Left ventricle myocardium inferior (tissue), 1 donor: ENCODE measurements at regions not wholly inside any gene's neighbourhood (a gene's known extent, or its start where the extent isn't known, plus 50 kb on each side); places are given as distances from the start of the nearest gene placed in this dataset.

Experiments
- DNase-seq: peaks from one replicate; pipeline ENCODE4 v3.0.0-alpha.2; 2020
- H3K27ac ChIP-seq: fragments of 200-600 bp; replicated peaks from 2 replicates; pipeline ENCODE4 v1.8.0; 2021
- H3K27me3 ChIP-seq: fragments of 200-600 bp; 2 replicates; pipeline ENCODE4 v1.8.0; 2021; ENCODE audit warnings: low read depth
- H3K36me3 ChIP-seq: fragments of 200-600 bp; 2 replicates; pipeline ENCODE4 v1.8.0; 2021
- H3K4me1 ChIP-seq: fragments of 200-600 bp; 2 replicates; pipeline ENCODE4 v1.8.0; 2021
- H3K4me3 ChIP-seq: fragments of 200-600 bp; 2 replicates; pipeline ENCODE4 v1.8.0; 2021; ENCODE audit warnings: mild to moderate bottlenecking, moderate library complexity
- H3K9me3 ChIP-seq: fragments of 200-600 bp; replicated peaks from 2 replicates; pipeline ENCODE4 v1.8.0; 2021
- intact Hi-C: fragments of 100-400 bp; cut with micrococcal nuclease; formaldehyde crosslinking; loops from one replicate; pipeline ENCODE4 v1.11.0; 2022
- TF ChIP-seq, protein P1 (sequence below): fragments of 200-600 bp; IDR thresholded peaks from 2 replicates; pipeline ENCODE4 v1.8.0; 2021; ENCODE audit warnings: antibody characterized with exemption, mild to moderate bottlenecking, borderline replicate concordance
- donor health status: DM: no; HTN: yes; CAD: no; lungs with severe emphysema.

- H3K27me3 ChIP-seq: no peaks in the 10 kb centered on the region
- H3K4me3 ChIP-seq: no peak overlapping the region
- H3K4me1 ChIP-seq: peaks cover 34% of the 10 kb centered on the region
- DNase-seq: no peak
- intact Hi-C loops: no loop called here
- TF ChIP-seq, protein P1, sequence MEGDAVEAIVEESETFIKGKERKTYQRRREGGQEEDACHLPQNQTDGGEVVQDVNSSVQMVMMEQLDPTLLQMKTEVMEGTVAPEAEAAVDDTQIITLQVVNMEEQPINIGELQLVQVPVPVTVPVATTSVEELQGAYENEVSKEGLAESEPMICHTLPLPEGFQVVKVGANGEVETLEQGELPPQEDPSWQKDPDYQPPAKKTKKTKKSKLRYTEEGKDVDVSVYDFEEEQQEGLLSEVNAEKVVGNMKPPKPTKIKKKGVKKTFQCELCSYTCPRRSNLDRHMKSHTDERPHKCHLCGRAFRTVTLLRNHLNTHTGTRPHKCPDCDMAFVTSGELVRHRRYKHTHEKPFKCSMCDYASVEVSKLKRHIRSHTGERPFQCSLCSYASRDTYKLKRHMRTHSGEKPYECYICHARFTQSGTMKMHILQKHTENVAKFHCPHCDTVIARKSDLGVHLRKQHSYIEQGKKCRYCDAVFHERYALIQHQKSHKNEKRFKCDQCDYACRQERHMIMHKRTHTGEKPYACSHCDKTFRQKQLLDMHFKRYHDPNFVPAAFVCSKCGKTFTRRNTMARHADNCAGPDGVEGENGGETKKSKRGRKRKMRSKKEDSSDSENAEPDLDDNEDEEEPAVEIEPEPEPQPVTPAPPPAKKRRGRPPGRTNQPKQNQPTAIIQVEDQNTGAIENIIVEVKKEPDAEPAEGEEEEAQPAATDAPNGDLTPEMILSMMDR: no peak
- H3K9me3 ChIP-seq: no peaks in the 10 kb centered on the region
- no peak overlapping the region for H3K27ac ChIP-seq
- no peaks in the 10 kb centered on the region for H3K36me3 ChIP-seq
Measured at GRCh38 chr18:61756244-61756643, 136.6 kb downstream of the RNF152 start.

DNA sequence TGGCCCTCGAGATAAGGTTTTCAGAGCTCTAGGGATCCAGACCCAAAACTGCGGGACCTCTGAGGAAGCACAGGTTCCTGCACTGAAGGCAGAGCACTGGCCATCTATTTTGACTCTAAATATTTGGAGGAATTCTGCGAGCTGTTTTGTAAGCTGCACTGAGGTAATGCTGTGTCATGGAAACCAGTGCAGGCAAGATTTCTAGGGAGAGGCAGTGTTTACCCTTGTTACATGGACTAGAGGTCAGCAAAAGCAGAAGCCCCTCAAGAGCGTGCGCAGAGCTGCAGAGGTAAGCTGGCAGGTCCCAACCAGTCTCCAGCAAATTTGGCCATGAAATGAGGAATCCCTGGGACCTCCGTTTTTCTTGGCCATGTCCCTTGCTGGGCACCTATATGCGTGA lies 137.3 kb downstream of the RNF152 start:
- Histone ChIP-seq H3K4me1 (peaks cover 32% of the 10 kb centered on the region), H3K27me3 (no peaks in the 10 kb centered on the region), H3K36me3 (no peaks in the 10 kb centered on the region), H3K27ac (no peak overlapping the region), H3K4me3 (no peak overlapping the region), H3K9me3 (no peaks in the 10 kb centered on the region)
- intact Hi-C loops: no loop called here
- TF ChIP-seq, protein P1: no peak
- no peak for DNase-seq

DNA sequence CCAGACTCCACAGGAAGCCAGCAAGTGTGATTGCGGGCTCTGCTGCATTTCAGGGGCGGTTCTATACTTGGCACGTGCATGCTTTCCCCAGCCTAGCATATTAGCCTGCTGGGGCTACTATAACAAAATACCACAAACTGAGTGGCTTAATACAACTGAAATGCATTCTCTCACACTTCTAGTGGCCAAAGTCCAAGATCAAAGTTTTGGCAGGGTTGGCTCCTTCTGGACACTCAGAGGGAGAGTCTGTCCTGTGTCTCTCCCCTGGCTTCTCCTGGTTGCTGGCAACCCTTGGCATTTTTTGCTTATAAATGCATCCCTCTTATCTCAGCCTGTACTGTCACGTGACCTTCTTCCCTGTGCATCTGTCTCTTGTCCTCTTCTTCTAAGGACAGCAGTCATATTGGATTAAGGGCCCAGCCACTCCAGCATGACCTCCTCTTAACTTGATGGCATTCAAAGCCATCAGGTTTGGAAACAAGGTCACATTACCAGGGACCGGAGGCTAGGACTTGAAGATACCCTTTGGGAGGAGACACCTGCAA lies 138.7 kb downstream of the RNF152 start:
- H3K4me1 ChIP-seq: peaks cover 38% of the 10 kb centered on the region
- no peaks in the 10 kb centered on the region for H3K9me3 ChIP-seq
- H3K27me3 ChIP-seq: no peaks in the 10 kb centered on the region
- no peaks in the 10 kb centered on the region for H3K36me3 ChIP-seq
- intact Hi-C loops: no loop called here
- H3K27ac ChIP-seq: no peak overlapping the region
- TF ChIP-seq, protein P1: no peak
- no peak for DNase-seq
- H3K4me3 ChIP-seq: no peak overlapping the region

DNA sequence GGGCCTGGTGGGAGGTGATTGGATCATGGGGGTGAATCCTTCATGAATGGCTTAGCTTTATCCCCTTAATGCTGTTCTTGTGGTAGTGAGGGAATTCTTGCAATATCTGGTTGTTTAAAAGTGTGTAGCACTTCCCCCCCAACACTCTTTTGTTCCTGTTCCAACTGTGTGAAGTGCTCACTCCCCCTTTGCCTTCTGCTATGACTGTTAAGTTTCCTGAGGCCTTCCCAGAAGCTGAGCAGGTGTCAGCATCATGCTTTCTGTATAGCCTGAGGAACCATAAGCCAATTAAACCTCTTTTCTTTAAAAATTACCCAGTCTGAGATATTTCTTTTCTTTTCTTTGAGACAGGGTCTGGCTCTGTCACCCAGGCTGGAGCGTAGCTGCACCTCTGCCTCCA lies 139.4 kb downstream of the RNF152 start:
- Histone ChIP-seq H3K9me3 (no peaks in the 10 kb centered on the region), H3K4me3 (no peak overlapping the region), H3K27me3 (no peaks in the 10 kb centered on the region), H3K4me1 (peaks cover 45% of the 10 kb centered on the region), H3K27ac (no peak overlapping the region), H3K36me3 (no peaks in the 10 kb centered on the region)
- TF ChIP-seq, protein P1: no peak
- intact Hi-C loops: no loop called here
- no peak for DNase-seq

GRCh38 chr18:61752973-61753372 lies 139.8 kb downstream of the RNF152 start:
- TF ChIP-seq, protein P1: no peak
- intact Hi-C loops: no loop called here

More at GRCh38 chr18:61752973-61753372, 139.8 kb downstream of the RNF152 start:
- peaks cover 47% of the 10 kb centered on the region for H3K4me1 ChIP-seq
- H3K36me3 ChIP-seq: no peaks in the 10 kb centered on the region
- no peak overlapping the region for H3K4me3 ChIP-seq
- no peak for DNase-seq
- no peak overlapping the region for H3K27ac ChIP-seq
- H3K27me3 ChIP-seq: no peaks in the 10 kb centered on the region
- no peaks in the 10 kb centered on the region for H3K9me3 ChIP-seq
